ENCODE measurements at regions not wholly inside any gene's neighbourhood (a gene's known extent, or its start where the extent isn't known, plus 50 kb on each side); places are given as distances from the start of the nearest gene placed in this dataset.

DNA sequence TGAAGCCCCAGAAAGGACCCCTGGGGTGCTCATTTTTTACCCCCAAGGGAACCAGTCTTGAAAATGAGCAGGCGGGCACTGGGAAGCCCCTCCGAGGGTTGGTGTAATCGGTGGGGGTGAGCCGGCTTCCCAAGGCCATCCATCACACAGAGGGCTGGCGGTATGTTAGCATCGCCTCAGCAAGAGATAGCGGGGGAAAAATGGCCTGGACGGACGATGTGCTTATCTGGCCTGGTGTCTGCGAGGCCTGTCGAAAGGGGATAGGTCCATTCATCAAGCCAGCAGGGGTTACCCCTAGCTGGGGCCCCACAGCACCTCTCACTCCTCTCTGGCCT lies 188.9 kb downstream of the IRF8 start:
- TF ChIP-seq, protein P1, sequence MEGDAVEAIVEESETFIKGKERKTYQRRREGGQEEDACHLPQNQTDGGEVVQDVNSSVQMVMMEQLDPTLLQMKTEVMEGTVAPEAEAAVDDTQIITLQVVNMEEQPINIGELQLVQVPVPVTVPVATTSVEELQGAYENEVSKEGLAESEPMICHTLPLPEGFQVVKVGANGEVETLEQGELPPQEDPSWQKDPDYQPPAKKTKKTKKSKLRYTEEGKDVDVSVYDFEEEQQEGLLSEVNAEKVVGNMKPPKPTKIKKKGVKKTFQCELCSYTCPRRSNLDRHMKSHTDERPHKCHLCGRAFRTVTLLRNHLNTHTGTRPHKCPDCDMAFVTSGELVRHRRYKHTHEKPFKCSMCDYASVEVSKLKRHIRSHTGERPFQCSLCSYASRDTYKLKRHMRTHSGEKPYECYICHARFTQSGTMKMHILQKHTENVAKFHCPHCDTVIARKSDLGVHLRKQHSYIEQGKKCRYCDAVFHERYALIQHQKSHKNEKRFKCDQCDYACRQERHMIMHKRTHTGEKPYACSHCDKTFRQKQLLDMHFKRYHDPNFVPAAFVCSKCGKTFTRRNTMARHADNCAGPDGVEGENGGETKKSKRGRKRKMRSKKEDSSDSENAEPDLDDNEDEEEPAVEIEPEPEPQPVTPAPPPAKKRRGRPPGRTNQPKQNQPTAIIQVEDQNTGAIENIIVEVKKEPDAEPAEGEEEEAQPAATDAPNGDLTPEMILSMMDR (IDR thresholded peaks at IDR 0.05; ENCODE audit: low read length), result no peak
- TF ChIP-seq EZH2 (optimal IDR thresholded peaks at IDR 0.05; ENCODE audit: low read depth, low read length), result no peak
- no peak for TF ChIP-seq EZH2phosphoT487 (IDR thresholded peaks at IDR 0.05; ENCODE audit: low read length)
